Mammary epithelial cell (primary cell): ENCODE measurements at regions not wholly inside any gene's neighbourhood (a gene's known extent, or its start where the extent isn't known, plus 50 kb on each side); places are given as distances from the start of the nearest gene placed in this dataset.

Experiments used
- EZH2 ChIP-seq: IDR thresholded peaks from 2 replicates; pipeline ENCODE4 v1.6.1; 2012; ENCODE audit warnings: low read length, inconsistent platforms, borderline replicate concordance
- TF ChIP-seq, protein P1 (sequence below), 2 donors: IDR thresholded peaks in 1 of 2; conservative IDR thresholded peaks in 1 of 2; 2 replicates each; pipeline ENCODE4 v1.5.1; 2011 to 2012; ENCODE audit warnings: inconsistent platforms in 2 of 2, low read length in 2 of 2, mild to moderate bottlenecking in 2 of 2, control low read depth in 1 of 2, low read depth in 1 of 2; ENCODE audit not compliant: insufficient read depth in 1 of 2; ENCODE audit errors: extremely low read depth in 1 of 2

GRCh38 chr12:131464081-131464480, 246.8 kb upstream of the SFSWAP start:
- TF ChIP-seq, protein P1, sequence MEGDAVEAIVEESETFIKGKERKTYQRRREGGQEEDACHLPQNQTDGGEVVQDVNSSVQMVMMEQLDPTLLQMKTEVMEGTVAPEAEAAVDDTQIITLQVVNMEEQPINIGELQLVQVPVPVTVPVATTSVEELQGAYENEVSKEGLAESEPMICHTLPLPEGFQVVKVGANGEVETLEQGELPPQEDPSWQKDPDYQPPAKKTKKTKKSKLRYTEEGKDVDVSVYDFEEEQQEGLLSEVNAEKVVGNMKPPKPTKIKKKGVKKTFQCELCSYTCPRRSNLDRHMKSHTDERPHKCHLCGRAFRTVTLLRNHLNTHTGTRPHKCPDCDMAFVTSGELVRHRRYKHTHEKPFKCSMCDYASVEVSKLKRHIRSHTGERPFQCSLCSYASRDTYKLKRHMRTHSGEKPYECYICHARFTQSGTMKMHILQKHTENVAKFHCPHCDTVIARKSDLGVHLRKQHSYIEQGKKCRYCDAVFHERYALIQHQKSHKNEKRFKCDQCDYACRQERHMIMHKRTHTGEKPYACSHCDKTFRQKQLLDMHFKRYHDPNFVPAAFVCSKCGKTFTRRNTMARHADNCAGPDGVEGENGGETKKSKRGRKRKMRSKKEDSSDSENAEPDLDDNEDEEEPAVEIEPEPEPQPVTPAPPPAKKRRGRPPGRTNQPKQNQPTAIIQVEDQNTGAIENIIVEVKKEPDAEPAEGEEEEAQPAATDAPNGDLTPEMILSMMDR (conservative IDR thresholded peaks at IDR 0.05 in 1 of 2, IDR thresholded peaks at IDR 0.05 in 1 of 2; ENCODE audit: extremely low read depth in 1 of 2, insufficient read depth in 1 of 2, low read depth in 1 of 2, low read length in 2 of 2): no peak
- no peak for TF ChIP-seq EZH2
